ENCODE measurements at regions not wholly inside any gene's neighbourhood (a gene's known extent, or its start where the extent isn't known, plus 50 kb on each side); places are given as distances from the start of the nearest gene placed in this dataset.
"Not testable (repeated sequence)": the region's sequence is repeated elsewhere in the genome, so short reads cannot be mapped to it uniquely, and the experiment has no call there.

GRCh38 chr4:9110700-9111099 lies 59.5 kb upstream of the FAM90A26 start:
- not testable (repeated sequence) for DNase-seq (ENCODE audit: low read depth)

GRCh38 chr4:9103148-9103524 lies 67.1 kb upstream of the FAM90A26 start:
- not testable (repeated sequence) for DNase-seq (ENCODE audit: low read depth)

- not testable (repeated sequence) for DNase-seq (ENCODE audit: low read depth)
Observed at GRCh38 chr4:9102471-9103147, 67.6 kb upstream of the FAM90A26 start.

- DNase-seq (ENCODE audit: low read depth) = not testable (repeated sequence)
Observed at GRCh38 chr4:9096330-9096729, 73.9 kb upstream of the FAM90A26 start.

GRCh38 chr4:9078796-9079195 lies 91.4 kb upstream of the FAM90A26 start:
- DNase-seq (ENCODE audit: low read depth) = not testable (repeated sequence)

GRCh38 chr4:9076974-9077373 lies 93.2 kb upstream of the FAM90A26 start:
- not testable (repeated sequence) for DNase-seq (ENCODE audit: low read depth)

- not testable (repeated sequence) for DNase-seq (ENCODE audit: low read depth)
Observed at GRCh38 chr4:9076486-9076885, 93.7 kb upstream of the FAM90A26 start.

GRCh38 chr4:9073371-9073770 lies 96.8 kb upstream of the FAM90A26 start:
- DNase-seq (ENCODE audit: low read depth) = not testable (repeated sequence)

- not testable (repeated sequence) for DNase-seq (ENCODE audit: low read depth)
Observed at GRCh38 chr4:9072521-9073220, 97.5 kb upstream of the FAM90A26 start.

- not testable (repeated sequence) for DNase-seq (ENCODE audit: low read depth)
Observed at GRCh38 chr4:9067923-9068322, 102.3 kb upstream of the FAM90A26 start.

- DNase-seq (ENCODE audit: low read depth) = not testable (repeated sequence)
Observed at GRCh38 chr4:9063612-9064011, 106.6 kb upstream of the FAM90A26 start.

GRCh38 chr4:9024866-9025265 lies 145.3 kb upstream of the FAM90A26 start:
- not testable (repeated sequence) for DNase-seq (ENCODE audit: low read depth)

- not testable (repeated sequence) for DNase-seq (ENCODE audit: low read depth)
Observed at GRCh38 chr4:9009792-9010191, 138.2 kb upstream of the HMX1 start.

- not testable (repeated sequence) for DNase-seq (ENCODE audit: low read depth)
Observed at GRCh38 chr4:9008407-9008806, 136.8 kb upstream of the HMX1 start.

GRCh38 chr4:9001153-9001552 lies 129.5 kb upstream of the HMX1 start:
- DNase-seq (ENCODE audit: low read depth) = not testable (repeated sequence)

GRCh38 chr4:9000505-9001001 lies 128.9 kb upstream of the HMX1 start:
- not testable (repeated sequence) for DNase-seq (ENCODE audit: low read depth)

- DNase-seq (ENCODE audit: low read depth) = not testable (repeated sequence)
Observed at GRCh38 chr4:8992981-8993380, 121.3 kb upstream of the HMX1 start.

GRCh38 chr4:8991449-8991848 lies 119.8 kb upstream of the HMX1 start:
- not testable (repeated sequence) for DNase-seq (ENCODE audit: low read depth)

GRCh38 chr4:8990341-8990740 lies 118.7 kb upstream of the HMX1 start:
- not testable (repeated sequence) for DNase-seq (ENCODE audit: low read depth)

GRCh38 chr4:8985786-8986185 lies 114.1 kb upstream of the HMX1 start:
- DNase-seq (ENCODE audit: low read depth) = not testable (repeated sequence)

- DNase-seq (ENCODE audit: low read depth) = not testable (repeated sequence)
Observed at GRCh38 chr4:8984641-8985040, 113.0 kb upstream of the HMX1 start.

- not testable (repeated sequence) for DNase-seq (ENCODE audit: low read depth)
Observed at GRCh38 chr4:8983921-8984320, 112.3 kb upstream of the HMX1 start.

GRCh38 chr4:8976466-8977128 lies 105.0 kb upstream of the HMX1 start:
- not testable (repeated sequence) for DNase-seq (ENCODE audit: low read depth)
